GM12891 (cell line): ENCODE measurements at regions not wholly inside any gene's neighbourhood (a gene's known extent, or its start where the extent isn't known, plus 50 kb on each side); places are given as distances from the start of the nearest gene placed in this dataset.

Experiments used
- DNase-seq: peaks from one replicate; pipeline ENCODE4 v3.0.0; 2011; ENCODE audit warnings: low spot score; ENCODE audit not compliant: insufficient read length
- FAIRE-seq: peaks from 2 replicates; lab custom pipeline; 2011; peaks lifted over from hg19 to GRCh38; lab: Jason Lieb, UNC
- PAX5 ChIP-seq: IDR thresholded peaks from 2 replicates; pipeline ENCODE4 v1.6.1; 2011; ENCODE audit warnings: low read length, moderate library complexity, mild to moderate bottlenecking; ENCODE audit not compliant: insufficient read depth, severe bottlenecking
- POLR2A ChIP-seq: IDR thresholded peaks from 2 replicates; pipeline ENCODE4 v1.6.1; 2011; ENCODE audit warnings: low read depth, low read length, control low read depth
- POLR2AphosphoS5 ChIP-seq: IDR thresholded peaks from 2 replicates; pipeline ENCODE4 v1.6.1; 2011; ENCODE audit warnings: low read depth, low read length, control low read depth
- POU2F2 ChIP-seq: IDR thresholded peaks from 2 replicates; pipeline ENCODE4 v1.6.1; 2011; ENCODE audit warnings: low read depth, mild to moderate bottlenecking, control low read depth, low read length, moderate library complexity
- SPI1 ChIP-seq: IDR thresholded peaks from 2 replicates; pipeline ENCODE4 v1.6.1; 2011; ENCODE audit warnings: low read depth, low read length, control low read depth
- TAF1 ChIP-seq: IDR thresholded peaks from 2 replicates; pipeline ENCODE4 v1.6.1; 2011; ENCODE audit warnings: low read depth, low read length, control low read depth

DNA sequence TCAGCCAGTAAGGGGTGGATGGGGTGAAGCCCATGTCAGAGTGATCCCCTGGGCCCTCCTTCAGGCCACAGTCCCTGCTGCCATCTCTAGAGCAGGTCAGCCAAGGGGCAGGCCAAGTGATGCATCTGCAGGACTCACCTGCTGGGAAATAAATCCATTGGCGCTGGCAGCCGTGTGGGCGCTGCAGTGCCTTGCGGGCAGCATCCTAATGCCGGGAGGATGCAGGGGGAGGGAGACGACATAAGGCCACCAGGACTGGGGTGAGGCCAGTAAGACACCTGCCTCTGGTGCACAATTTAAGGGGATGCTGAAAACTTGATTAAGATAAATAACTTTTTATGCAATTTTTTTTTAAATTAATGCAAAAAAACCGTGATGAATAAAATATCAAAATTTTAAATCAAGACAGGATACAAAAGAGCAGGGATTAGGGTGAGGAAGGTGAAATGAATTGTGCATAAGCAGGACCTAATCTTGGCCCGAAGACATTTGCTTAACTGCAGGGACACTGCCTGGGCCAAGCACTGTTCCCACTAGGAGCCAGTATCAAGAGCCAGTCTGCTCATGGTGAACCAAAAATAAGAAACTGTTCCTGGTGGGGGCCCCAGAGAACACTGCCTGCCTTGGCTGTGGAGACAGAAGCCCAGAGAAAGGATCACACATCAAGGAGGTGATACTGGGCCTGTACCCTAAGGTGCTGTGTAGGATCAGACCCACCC is 67.5 kb upstream of the CPLX2 start:
- FAIRE-seq (no peak), DNase-seq (no peak)
- TF ChIP-seq POLR2AphosphoS5 (no peak), POLR2A (no peak), TAF1 (no peak), SPI1 (no peak), POU2F2 (no peak), PAX5 (no peak)

DNA sequence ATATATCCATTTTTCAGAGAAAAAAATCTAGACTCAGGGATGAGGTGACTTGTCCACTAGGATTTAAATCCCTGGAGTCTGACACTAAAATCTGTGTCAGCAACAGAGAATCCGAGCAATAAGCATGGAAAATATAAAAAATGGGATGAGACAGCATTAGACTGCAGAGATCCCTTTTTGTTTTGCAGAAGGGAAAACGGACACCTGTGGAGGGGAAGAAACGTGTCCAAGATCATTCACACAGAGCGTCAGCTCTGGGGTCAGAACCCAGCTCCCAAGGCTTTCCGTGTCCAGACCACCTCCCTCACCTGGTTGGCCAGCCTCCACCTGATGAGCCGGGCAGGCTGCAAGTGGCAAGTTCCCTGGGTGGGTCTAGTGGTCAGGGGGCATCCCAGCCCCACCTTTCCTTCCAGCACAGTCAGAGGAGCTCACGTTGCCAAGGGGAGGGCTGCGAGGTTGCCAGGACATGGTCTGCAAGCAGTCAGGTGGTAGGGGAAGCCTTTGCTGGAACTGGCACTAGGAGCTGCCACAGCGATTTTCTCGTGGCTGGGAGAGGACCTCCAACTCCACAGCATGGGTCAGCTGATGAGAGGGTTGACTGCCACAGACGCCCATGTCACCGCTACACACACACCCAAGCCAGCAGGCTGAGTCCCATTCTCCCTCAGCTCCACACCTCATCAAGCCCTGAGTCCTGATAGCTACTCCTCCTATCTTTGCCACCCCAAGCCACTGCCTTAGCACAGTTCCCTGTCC is 65.9 kb upstream of the CPLX2 start:
- FAIRE-seq: no peak
- no peak for DNase-seq
- TF ChIP-seq POU2F2 (no peak), POLR2AphosphoS5 (no peak), SPI1 (no peak), PAX5 (no peak), TAF1 (no peak), POLR2A (no peak)

DNA sequence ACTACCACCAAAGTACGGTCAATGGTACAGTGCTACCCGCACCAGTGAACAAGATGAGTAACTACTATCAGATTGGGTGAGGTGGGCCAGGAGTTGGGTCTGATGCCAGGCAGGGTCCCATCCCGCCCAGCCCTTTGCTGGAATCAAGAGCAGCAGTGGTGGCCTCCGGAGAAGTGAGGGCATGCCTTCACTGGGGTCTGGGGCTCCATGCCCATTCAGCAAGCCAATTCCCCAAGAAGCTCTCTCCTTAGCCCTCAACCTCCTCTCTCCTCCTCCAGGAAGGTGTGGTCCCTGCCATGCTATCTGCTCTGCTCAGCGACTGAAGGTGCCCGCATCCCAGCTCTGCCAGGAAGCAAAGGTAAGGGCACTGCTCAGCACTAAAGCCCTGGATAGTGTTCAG is 62.7 kb upstream of the CPLX2 start:
- TF ChIP-seq TAF1 (no peak), POLR2AphosphoS5 (no peak), POLR2A (no peak), SPI1 (no peak), POU2F2 (no peak), PAX5 (no peak)
- no peak for DNase-seq
- no peak for FAIRE-seq

DNA sequence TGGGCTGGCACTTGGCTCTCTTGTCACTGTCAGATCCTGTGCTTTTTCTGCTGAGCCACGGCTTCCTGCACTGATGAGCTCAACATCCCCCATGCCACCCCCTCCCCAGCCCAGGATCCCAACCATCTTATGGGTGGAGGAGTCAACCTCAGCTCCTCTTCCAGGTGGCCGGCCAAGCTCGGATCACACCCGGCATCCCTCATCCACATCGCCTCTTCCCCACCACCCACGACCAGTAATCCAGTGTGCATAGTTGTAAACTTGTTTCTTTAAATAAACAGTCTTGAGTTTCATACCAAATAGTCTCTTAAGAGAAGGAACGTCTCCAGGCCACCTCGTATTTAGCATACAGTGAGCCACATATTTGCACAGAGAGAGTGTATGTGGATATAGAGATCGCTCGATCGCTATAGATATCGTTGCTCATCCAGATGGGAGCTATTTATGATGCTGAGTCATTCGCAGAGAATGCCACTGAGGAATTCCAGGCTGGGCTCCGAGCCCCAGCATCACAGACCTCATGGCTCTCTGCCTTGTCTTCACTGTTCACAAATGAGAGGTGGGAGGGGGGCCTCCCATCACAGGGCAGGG is 61.8 kb upstream of the CPLX2 start:
- FAIRE-seq (no peak), DNase-seq (no peak)
- TF ChIP-seq TAF1: no peak
- no peak for TF ChIP-seq SPI1
- TF ChIP-seq POLR2A: no peak
- no peak for TF ChIP-seq POLR2AphosphoS5
- TF ChIP-seq POU2F2: no peak
- TF ChIP-seq PAX5: no peak

DNA sequence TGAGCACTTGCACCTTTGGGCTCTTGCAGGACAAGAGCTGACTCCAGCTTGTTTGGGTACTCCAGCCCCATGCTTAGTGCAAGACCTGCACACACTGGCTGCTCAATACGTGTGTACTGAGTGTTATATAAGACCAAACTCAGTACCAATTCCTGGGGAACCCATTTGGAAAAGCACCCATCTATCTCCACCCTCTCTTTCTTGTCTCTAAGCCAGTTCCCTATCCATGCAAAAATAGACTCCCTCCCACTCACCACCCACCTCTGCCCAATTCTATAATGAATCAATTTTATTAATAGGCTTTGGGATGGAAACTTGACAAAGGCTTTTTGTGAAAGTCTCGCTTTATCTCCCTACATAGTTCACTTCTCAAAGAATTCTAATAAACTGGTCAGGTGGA is 60.9 kb upstream of the CPLX2 start:
- FAIRE-seq (no peak), DNase-seq (no peak)
- TF ChIP-seq POU2F2 (no peak), POLR2A (no peak), POLR2AphosphoS5 (no peak), PAX5 (no peak), TAF1 (no peak), SPI1 (no peak)

DNA sequence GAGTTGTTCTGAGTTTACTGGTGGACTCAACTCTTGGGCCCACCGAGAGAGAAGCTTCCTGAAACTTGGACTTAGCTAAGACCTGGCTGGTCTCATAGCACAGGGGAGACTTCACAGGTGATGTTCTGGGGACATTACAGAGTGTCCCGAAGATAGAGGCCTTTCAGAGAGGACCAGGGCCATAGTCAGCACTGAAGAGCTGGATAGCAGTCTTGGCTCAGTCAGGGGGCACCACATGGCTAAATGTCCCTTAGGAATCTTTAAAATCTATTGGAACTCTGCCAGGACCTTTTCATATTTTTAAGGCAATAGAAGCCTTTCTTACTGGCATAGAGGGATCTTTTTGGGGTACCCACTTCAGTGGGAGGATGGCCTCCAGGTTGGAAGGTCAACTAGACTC is 59.8 kb upstream of the CPLX2 start:
- DNase-seq (no peak), FAIRE-seq (no peak)
- TF ChIP-seq POLR2A (no peak), POU2F2 (no peak), SPI1 (no peak), POLR2AphosphoS5 (no peak), PAX5 (no peak), TAF1 (no peak)

DNA sequence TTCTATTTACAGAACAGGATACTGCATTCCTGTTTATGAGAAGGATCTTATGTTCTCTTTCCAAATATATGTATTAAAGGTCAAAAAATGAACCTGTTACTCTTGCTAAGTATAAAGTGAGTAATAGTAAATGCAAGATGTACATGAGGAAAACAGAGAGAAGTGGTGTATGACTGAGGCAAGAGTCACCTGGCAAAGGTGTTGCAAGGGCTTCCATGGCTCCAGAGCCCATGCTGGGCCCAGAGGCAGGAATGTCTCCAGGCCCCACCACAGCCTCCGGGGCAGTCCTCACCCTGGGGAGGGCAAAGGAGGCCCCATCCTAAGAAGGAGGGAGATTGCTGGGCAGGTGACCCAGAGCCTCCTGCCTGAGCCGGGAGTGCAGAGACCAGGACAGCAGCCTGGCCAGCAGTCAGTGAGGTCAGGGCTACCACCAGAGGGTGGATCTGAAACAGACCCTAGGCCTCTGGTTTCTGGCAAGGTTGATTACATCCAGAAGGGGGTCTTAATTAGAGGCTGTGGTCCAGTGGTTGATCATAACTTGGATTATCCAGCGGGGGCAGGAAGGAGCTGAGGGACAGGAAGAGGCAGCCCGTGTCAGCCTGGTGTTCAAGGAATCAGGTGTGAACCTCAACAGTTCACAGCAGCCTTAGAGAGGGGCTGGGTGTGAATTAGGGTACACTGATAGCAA is 57.3 kb upstream of the CPLX2 start:
- FAIRE-seq: no peak
- DNase-seq: no peak
- TF ChIP-seq POLR2AphosphoS5 (no peak), POU2F2 (no peak), SPI1 (no peak), PAX5 (no peak), TAF1 (no peak), POLR2A (no peak)

DNA sequence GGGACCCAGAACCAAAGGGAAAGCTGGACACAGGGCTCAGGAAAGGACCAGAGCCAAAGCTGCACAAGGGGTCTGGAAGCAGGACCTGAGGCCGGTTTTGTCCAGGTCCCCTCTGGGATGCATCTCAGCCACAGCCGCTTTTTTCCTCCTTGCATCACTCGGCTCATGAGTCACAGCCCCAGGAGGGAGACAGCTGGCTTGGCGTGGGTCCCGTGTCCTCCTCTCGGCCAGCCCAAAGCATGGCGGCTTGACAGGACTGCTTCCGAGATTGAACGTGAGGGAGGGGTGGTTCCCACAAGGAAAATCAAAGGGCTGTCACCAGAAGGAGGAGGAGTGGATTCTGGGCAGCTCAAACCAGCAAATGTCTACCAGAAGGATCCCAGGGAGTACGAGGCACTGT is 56.7 kb upstream of the CPLX2 start:
- DNase-seq (no peak), FAIRE-seq (no peak)
- TF ChIP-seq SPI1 (no peak), POLR2A (no peak), POU2F2 (no peak), TAF1 (no peak), PAX5 (no peak), POLR2AphosphoS5 (no peak)

DNA sequence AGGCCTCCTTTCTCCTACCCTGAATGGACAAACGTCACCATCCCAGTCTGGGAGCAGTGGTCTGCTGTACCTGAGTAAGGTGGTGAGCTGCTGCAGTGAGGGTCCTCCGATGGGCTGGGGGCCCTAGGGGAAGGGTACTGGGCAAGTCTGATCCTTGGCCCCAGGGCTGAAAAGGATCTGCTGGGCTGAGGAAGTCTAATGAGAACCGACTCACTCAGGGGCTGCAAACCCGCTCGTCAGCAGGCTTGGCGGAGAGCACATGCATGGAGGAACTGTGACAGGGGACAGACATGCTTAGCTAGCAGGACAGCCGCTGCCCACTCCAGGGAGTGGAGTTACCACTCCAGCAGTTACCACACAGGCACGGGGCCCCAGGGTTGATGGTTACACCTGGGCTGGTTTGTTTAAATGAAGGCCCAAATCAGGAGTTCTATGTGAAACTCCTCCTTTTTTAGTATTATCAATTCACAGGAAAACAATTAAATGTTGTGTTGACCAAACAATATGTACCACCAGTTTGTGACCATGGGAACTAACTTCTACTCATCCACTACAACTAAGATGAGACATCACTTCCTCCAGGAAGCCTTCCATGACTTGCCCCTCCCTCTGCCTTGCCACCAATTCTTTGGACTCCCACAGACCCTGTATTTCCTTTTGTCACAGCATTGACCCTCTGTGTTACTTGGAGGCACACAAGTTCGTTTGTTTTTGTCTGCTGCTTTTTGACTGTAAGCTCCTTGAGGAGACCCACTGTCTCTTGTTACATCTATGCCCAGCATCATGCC is 56.1 kb upstream of the CPLX2 start:
- no peak for TF ChIP-seq POU2F2
- TF ChIP-seq TAF1: no peak
- no peak for TF ChIP-seq POLR2A
- TF ChIP-seq PAX5: no peak
- FAIRE-seq (no peak), DNase-seq (no peak)
